DMS114 treated with DMSO at 0.1 percent for 48 hours (cell line): ENCODE measurements at regions not wholly inside any gene's neighbourhood (a gene's known extent, or its start where the extent isn't known, plus 50 kb on each side); places are given as distances from the start of the nearest gene placed in this dataset.

Experiments used
- DNase-seq: peaks from one replicate; lab custom pipeline; 2025; ENCODE audit not compliant: unreplicated experiment; lab: John Stamatoyannopoulos, UW

DNA sequence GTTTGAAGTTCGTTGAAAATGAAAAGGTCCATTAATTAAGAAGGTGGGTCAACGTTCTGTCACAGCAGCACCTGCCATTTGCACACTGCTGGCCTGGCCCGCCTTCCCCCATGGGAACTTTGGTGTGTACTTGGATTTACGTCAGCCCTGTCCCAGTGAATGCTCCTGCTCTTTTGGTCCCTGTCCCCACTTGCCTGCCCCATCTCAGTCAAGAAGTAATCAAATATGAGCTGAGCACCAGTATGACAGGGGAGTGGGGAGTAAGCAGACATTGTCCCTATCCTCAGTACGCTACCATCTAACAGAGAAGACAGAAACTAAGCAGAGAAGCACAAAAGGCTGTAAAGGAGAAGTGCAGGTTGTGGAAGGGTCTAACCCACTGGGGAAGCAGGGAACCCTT is 65.1 kb downstream of the SLC4A3 start:
- no peak for DNase-seq

DNA sequence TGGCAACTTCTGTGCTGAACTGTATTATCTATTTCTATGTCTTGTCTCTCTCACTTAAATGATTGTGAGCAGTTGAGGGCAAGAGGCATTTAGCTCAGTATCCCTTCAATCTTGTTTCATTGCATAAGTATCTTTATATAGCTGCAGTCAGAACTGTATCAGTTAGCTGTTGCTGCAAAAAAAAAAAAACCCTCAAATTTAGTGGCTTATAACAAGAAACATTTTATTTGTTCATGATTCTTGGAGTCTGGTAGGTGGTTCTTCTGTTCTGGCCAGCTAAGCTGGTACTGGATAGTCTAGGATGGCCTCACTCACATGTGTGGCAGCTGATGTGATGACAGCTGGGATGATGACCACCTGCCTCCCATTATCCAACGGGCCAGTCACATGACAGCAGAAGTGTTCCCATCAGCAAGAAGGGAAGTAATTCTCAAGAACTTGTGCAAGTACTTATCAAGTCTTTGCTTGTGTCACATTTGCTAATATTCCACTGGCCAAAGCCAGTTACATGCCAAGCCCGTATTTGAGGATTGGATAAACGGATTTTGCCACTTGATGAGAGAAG is 67.8 kb downstream of the SLC4A3 start:
- no peak for DNase-seq

DNA sequence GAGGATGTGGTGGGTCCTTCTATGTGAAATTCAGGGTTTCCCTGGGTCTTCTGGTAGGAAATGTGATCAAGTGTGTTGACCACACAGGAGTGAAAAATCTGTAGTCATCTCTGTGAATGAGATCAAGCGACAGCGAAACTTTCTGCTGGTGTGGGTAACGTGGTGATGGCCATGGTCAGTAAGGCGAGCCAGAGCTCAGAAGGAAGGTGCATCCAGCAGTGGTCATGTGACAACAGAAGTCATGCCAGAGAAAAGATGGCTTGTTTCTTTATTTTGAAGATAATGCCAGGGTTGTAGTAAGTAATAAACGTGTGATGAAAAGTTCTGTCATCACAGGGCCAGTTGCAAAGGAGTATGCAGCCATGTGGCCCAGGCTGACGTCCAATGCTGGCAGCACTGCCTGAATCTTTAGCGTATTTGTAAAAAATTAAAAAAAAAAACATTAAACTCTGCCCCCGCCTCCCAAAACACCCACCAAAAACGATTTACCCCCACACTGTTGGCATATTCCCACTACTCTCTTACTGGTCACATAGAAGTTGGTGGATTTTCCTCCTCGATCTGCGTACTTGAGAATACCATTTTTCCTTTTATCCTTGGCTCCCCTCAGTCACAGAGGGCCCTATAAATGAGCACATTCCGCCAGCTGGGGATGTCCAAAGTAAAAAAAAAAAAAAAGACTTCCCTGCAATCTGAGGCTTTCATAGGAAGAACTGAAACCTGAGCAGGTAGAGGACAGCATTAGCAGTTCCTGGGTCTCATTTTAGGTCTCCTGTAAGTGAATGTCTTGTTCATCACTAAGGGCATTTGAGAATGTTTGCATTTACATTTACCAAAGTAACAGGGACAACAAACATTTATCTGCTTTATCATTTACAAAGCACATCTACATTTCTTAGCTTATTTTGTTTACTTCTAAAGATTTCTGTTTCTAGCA is 70.6 kb downstream of the SLC4A3 start:
- DNase-seq, result no peak

DNA sequence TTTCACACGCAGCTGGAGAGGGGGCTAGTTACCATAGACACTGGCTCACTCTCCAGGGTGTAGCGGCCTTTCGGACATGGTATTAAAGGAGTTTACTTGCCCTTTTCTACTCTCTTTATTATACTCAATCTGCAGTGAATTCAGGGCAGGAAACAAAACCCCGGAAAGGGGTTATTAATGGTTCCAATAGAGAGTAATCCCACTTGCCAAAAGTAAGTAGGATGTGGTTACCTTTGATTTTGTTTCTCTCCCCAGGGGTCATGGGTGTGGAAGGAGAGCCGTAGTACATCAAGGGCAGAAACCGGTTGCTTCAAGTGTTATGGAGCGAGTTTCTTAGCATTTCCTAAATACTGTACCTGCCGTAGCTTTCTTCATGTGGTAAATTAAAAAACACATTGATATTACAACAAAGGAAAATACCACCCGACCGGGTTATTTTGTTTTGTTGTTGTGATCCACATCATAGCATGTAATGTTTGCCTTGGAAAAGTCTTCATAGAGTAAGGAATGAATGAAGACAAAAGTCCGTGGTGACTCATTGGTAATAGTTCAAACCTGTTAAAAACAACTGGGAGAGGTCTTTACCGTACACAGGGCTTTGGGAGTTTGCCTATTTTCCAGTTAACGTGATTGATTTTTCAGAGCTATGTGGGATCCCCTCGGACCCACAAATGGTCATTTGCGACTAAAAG is 71.5 kb downstream of the SLC4A3 start:
- DNase-seq, result no peak

DNA sequence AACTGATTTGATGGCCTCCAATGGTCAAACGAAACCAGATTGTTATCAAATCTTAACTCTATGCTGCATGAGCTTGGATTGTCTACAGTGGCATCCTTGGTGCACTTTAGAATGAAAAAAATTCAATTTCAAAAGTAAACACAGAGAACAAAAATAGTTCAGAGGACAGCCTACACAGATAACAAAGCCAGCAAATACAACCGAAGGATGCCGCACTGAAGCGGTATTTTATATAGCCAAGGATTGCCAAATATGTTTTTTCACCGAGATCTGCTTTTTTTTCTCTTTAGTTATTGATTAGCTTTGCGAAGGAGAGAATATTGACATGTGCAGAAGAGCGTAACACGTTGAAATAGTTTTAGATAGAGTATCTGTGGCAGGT is 72.0 kb downstream of the SLC4A3 start:
- no peak for DNase-seq

DNA sequence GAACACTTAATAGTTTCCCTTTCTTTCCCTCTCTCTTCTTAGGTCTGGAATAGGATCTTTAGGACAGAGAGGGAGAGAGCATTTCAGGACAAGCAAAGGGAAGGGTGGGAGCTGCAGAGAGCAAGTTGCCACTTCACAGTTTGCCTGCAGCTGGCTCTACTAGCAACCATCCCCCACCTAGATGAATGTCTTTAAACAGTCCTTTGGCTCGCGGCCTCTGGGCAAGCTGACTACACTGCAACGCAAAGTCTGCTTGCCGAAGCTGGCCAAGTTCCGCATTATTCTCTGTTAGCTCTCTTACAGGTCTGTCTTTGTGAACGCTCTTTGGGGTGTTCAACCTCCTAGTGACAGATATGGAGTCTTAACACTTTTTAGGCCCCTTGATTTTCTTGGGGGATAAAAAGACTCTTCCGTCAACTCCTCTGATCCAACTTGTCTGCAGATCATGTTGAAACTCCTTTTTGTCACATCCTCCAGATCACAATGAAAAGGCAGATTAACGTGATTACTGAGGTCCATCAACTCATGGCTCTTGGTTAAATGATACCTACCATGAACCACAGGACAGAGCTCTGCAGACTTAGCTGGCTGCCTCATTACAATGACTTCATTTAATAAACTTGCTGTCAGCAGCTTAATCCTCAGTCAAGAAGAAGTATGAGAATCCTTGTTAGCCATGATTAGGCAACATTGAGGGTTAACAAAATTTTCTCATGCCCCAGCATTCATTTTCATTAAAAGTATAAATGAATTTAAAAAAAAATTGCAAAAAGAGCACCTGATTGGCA is 74.6 kb downstream of the SLC4A3 start:
- no peak for DNase-seq

DNA sequence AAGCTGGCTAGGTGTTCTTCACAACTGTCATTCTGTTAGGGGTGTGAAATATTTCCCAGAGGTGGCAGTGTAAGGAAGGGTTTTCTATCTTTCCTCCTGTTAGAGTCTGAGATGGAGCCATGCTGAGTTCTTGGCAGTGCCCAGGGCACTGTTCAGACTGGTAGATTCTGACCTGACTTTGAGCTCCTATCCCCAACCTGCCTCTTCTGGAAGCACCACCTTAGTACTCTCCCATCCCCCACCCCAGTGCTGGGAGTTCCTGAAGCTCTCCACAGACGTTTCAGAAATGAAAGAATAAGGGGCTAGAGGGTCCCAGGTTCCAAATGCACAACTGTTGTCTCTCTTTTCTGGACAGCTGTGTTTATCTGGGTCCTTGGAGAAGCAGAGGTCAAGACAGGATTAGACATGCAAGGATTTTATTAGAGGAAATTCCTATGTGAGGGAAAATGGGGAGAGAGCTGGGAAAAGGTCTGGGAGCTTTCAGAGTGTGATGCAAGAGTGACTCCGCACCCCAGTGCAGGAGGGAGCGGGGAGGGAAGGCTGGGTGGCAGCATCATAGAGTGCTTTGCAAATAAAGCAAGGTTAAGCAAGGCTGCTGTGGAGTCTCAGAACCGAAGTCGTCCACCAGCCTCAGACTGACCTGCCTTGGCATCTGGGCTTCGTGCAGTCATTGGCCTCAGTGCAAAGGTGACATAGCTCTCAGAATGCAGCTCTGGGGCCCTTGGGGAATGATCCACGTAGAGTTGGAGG is 75.5 kb downstream of the SLC4A3 start:
- DNase-seq, result no peak

DNA sequence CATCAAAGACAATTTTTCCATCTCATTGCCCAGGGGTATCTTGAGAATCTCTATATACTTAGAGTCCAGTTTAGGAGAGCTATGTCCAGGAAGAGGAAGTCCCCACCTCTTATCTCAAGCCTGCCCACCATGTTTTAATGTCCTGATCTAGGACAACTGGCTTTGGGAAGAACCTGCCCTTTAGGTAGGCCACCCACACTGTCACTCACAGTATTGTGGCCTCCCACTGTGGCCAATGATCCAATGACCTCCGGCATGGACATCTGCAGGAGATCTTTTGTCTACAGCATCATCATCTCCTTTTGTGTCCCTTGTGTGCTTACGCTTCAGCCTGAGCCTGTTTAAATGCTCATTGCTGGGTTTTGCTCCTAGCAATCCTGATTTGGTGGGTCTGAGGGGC is 77.4 kb downstream of the SLC4A3 start:
- DNase-seq, result no peak

DNA sequence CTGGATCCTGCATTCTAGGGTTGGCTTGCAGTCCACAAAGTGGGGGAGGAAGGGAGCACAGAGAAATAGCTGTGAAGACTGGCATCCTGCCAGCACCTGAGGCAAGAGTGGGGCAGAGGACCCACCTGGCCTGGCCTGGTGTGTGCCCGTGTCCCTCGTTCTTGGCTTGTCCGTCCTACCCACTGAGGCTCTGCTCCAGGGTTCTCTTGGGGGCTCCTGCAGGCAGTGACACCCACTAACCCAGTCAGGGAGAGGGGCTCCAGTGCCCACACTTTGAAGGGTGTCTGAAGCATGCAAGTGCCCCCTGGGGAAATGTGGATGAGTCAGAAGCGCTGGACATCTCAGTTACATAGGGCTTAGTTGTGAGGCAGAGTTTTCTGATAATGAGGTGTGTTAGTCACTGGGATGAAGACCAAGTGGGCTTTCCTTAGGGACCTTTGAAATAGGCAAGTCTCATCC is 79.4 kb downstream of the SLC4A3 start:
- DNase-seq, result no peak

DNA sequence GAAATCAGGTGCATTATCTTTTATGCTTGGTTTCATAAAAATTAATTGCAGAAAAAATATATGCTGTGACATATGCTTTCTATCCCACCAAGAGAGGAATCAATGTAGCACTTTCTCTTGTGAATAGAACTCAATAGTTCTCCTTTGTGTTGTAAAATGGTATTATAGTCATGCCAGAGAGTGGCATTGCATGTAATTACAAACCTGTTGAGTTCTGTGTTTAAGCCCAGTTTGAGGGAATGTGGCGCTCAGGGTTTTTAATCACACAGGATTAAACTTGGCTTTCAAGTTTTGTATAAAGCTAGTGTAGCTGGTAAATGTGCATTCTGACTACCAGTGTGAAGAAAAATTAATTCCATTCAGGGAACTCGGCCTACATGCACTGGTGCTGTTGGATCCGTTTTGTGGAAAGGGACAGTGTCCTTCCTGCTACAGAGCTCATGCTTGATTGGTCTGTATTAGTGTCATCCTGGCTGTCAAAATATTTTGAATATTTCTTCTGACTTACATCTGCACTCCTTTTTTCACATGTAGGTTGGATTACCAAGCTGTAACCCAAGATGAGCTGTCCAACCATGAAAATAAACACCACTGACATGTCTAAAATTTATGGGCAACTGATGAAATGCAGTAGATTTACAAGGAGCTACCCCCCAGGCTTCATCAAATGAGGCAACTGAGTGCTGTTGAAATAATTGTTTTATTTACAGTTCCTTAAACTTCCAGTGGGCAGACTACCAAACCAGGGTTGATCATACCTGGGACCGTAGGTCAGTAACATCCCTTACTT is 80.3 kb downstream of the SLC4A3 start:
- DNase-seq, result no peak

DNA sequence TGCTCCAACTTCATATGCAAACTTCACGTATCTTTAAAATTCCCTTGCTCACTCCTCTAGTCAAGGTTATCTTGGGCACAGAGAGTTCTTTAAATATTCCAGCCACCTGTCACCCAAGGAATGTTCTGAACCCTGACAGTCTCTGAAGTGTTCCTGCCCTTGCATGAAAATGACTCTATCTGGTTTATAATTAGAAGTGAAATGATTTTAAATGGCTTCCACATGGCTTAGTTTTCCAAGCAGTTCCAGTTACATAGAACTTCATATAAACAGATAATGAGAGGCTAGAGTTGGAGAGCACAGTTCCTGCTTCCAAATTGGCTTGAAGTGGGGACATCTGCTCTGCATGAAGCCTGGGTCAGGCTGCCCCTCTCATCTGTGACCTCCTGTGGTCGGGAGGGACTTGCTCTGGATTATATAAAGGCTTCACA is 81.9 kb downstream of the SLC4A3 start:
- no peak for DNase-seq

DNA sequence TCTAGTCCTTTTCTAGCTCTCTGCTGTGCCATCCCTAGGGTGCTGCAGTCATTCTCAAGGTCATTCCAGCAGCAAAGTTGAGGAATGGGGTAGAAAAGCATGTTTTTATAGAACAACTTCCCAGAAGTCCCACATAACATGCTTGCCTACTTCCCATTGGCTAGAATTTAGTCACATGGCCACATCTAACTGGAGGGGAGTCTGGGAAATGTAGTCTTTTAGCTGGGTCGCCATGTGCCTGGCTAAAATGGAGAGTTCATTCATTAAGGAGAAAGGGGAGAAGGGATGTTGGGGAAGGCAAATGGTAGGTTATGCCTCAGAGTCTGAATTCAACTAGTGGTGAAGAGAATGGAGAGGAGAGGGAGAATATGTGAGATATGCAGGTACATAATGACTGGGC is 85.7 kb downstream of the SLC4A3 start:
- DNase-seq, result peak; percentile 25

DNA sequence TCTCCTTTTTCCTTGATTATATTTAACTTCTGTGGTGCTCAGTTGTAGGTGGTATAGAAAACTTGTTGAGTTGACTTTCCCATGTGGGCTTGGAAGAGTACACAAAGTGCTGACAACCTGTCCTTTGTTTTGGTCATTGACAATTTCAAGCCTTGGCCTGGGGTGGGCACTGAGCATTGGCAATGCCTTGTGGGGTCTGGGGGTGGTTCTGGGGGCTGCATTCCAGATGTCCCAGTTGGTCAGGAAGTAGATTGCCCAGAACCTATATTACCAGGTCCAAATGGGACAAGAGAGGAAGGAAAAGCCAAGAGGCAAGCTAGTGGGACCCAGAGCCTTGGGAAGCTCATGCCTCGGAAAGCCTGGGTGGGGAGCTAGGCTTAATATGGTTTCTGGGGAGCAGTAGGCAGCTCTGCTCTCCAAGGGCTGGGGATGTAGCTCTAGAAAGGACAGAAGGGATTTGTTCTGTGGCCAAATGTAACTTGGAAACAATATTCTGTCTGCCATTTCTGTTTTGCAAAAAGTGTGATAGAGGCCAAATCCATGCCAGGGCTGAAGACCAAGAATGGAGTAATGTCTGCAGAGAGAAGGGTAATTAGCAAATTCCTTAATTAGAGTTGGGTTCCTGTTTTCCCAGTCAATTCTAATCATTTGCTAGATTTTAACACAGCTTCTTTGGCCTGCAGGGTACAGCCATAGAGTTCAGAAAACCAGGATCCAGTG is 87.4 kb downstream of the SLC4A3 start:
- no peak for DNase-seq

DNA sequence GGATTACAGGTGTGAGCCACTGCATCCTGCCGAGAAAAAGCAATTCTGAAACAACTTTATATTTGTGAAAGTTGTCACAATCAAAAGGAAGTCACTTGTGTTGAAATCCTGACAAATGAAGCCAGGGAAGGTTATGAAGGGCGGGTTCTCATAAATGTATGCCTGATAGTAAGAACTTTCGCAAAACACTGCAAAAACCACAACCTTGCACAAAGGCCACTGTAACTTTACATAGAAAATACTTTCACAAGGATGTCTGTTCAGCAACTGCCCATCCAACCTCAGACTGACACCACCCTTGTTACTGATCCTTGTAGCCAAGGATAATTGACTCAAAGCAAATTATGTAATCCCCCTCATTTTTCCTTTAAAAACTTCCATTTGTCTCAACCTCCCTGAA is 90.6 kb downstream of the SLC4A3 start:
- no peak for DNase-seq

DNA sequence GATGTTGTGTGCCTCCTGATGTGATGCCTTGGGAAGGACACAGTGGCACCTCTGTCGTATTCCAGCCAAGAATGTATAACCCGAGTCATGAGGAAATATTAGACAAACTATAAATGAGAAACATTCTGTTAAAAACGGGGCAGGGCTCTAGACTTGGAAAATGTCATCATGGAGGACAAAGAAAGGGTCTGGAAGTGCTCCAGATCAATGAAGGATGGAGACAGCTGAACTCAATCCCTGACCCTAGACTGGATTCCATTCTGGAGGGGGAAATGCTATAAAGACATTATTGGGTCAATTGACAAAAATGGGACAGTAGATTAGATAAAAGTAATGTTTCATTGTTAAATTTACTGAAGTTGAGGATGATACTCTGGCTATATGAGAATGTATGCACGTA is 92.1 kb downstream of the SLC4A3 start:
- no peak for DNase-seq

DNA sequence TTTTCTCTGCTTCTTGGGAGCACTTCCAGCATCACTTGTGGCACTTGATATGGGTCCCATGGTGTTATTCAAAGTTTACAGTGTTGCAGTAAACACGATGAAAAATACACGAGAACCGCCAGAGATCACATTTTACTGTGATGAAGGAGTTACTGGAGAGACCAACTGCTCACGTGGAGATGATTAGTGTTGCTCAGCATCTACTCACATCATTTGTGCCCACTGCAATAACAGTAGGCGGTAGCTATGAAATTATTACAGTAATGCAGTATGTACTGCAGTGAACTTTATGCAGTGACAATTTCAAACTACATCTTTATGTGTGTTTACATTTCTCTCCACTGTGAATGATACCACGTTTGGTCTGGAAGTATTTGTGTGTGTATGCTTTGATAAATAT is 93.5 kb downstream of the SLC4A3 start:
- no peak for DNase-seq

DNA sequence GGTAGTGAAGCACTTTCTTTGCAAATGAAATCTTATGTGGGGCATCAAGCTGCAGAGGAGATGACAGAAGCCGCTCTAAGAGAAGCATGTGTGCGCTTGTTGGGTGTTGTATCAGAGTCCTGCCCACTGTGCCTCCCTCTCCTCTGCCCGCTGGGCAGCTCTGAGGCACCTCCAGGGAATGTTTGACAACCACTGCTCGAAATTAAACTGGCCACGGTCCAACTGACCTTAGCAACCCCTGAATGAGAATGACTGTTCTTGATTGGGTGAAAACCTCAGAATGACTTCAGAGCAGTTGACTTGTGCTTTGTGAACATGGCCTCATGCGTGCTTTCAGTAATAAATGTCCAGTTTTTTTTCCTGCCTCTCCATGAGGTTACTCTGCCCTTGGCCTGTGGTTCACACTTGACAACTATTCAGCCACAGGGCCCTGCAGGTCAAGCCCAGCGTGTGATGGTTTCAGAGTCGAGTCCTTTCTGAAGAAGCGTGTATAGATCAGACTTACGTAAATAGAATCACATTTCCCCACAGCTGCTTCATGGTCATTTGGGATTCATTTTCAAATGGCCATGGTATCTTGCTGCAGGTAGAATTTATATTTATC is 94.9 kb downstream of the SLC4A3 start:
- DNase-seq, result no peak

DNA sequence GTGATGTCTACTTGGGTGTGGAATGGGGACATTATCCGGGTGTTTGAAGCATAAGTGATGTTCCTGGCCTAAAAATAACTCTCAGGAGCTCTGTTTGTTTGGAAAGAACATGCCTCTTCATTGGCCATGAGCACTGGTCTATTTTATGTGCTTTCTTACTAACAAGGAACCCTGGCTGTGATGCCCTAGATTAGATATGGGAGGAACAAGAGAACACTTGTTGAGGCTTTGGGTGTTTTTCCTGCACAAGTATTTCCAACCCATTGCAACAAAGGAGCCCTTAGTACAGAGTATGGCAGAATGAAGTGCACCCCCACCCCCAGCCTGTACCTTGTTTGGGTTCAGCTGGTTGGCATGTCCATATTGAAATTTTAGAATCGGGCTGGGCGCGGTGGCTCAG is 95.9 kb downstream of the SLC4A3 start:
- DNase-seq, result no peak

DNA sequence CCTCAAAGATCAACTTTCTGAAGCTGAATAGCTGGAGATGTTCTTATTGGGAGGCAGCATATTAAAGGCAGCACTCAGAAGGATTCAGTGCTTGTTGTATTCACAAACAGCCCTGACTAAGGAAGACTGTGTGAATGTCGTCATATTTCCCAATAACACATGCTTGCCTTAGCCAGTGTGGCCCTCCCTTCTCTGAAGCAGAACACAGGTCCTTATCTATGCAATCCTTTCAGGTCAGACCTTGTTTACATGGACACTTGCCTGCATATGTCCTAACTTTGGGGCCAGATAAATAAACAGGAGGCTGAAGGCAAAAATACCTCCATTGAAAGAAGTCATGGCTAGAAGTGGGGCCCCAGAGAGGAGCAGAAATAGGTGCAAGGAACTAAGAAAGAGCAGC is 97.2 kb downstream of the SLC4A3 start:
- no peak for DNase-seq
